Neural crest cell (in vitro differentiated cells): ENCODE measurements at regions not wholly inside any gene's neighbourhood (a gene's known extent, or its start where the extent isn't known, plus 50 kb on each side); places are given as distances from the start of the nearest gene placed in this dataset.

Experiments
- DNase-seq: peaks from one replicate; pipeline ENCODE4 v3.0.0; 2021; ENCODE audit warnings: low read depth, mixed read lengths, low spot score
- H3K27ac Mint-ChIP-seq: one replicate; pipeline ENCODE4 v1.8.0; 2021; ENCODE audit warnings: mild to moderate bottlenecking, mixed read lengths; ENCODE audit not compliant: unreplicated experiment
- H3K27me3 Mint-ChIP-seq: 2 replicates; pipeline ENCODE4 v1.8.0; 2021; ENCODE audit warnings: low read depth, mild to moderate bottlenecking, mixed read lengths
- H3K36me3 Mint-ChIP-seq: 2 replicates; pipeline ENCODE4 v1.8.0; 2021; ENCODE audit warnings: low read depth, mild to moderate bottlenecking, mixed read lengths
- H3K4me1 Mint-ChIP-seq: 2 replicates; pipeline ENCODE4 v1.8.0; 2021; ENCODE audit warnings: mixed read lengths
- H3K4me3 Mint-ChIP-seq: one replicate; pipeline ENCODE4 v1.8.0; 2021; ENCODE audit warnings: mild to moderate bottlenecking, mixed read lengths
- H3K9me3 Mint-ChIP-seq: 2 replicates; pipeline ENCODE4 v1.8.0; 2021; ENCODE audit warnings: mixed read lengths
- TF ChIP-seq, protein P1 (sequence below): fragments of 200-600 bp; sonication (generic); conservative IDR thresholded peaks from 2 replicates; pipeline ENCODE4 v1.5.0; 2021; ENCODE audit warnings: antibody characterized with exemption, mild to moderate bottlenecking

- Mint-ChIP-seq H3K4me1 (no peaks in the 10 kb centered on the region), H3K27me3 (no peaks in the 10 kb centered on the region), H3K9me3 (no peaks in the 10 kb centered on the region), H3K27ac (no peak overlapping the region), H3K36me3 (no peaks in the 10 kb centered on the region), H3K4me3 (no peak overlapping the region)
- TF ChIP-seq, protein P1, sequence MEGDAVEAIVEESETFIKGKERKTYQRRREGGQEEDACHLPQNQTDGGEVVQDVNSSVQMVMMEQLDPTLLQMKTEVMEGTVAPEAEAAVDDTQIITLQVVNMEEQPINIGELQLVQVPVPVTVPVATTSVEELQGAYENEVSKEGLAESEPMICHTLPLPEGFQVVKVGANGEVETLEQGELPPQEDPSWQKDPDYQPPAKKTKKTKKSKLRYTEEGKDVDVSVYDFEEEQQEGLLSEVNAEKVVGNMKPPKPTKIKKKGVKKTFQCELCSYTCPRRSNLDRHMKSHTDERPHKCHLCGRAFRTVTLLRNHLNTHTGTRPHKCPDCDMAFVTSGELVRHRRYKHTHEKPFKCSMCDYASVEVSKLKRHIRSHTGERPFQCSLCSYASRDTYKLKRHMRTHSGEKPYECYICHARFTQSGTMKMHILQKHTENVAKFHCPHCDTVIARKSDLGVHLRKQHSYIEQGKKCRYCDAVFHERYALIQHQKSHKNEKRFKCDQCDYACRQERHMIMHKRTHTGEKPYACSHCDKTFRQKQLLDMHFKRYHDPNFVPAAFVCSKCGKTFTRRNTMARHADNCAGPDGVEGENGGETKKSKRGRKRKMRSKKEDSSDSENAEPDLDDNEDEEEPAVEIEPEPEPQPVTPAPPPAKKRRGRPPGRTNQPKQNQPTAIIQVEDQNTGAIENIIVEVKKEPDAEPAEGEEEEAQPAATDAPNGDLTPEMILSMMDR: no peak
- no peak for DNase-seq
Measured at GRCh38 chr5:14071433-14071832, 71.7 kb upstream of the TRIO start.

DNA sequence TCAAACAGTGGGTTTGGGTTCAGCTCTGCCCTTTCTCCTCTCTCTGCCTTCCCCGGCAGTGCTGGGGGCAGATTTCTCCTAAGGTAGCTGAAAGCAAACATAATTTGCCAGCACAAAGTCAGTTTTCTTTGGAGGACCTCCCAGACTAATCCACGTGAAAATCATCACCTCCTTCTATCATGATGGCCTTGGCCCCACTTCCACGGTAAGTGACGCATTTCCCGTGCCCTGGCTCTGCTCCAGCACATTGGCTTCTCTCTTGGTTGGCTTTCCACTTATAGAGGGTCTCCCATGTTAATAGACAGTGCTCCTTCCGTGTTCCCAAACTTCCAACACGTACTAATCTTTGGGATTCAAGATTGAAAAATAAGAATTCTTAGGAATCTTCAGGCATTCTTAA lies 74.1 kb upstream of the TRIO start:
- DNase-seq: no peak
- no peaks in the 10 kb centered on the region for H3K9me3 Mint-ChIP-seq
- TF ChIP-seq, protein P1: no peak
- no peak overlapping the region for H3K27ac Mint-ChIP-seq
- H3K4me3 Mint-ChIP-seq: no peak overlapping the region
- no peaks in the 10 kb centered on the region for H3K36me3 Mint-ChIP-seq
- no peaks in the 10 kb centered on the region for H3K27me3 Mint-ChIP-seq
- H3K4me1 Mint-ChIP-seq: no peaks in the 10 kb centered on the region

DNA sequence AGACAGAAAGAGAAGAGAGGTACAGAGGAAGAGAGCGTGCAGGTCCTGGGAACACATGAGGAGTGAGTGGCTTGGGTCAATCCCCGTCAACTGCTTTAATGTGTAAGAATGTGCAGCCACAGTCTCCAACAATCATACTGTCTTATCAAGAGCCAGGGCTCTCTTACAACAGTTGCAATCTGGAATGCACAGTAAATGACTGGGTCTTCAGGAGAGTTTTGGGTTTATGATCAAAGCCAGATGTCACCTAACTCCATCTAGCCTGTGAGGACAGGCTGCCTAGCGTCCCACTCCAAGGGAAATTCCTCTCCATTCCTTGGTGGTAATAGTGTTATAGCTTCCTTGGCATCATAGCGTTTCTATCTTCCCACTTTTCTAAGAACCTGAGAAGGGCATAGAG lies 75.0 kb upstream of the TRIO start:
- no peaks in the 10 kb centered on the region for H3K36me3 Mint-ChIP-seq
- H3K4me3 Mint-ChIP-seq: no peak overlapping the region
- no peaks in the 10 kb centered on the region for H3K9me3 Mint-ChIP-seq
- H3K4me1 Mint-ChIP-seq: no peaks in the 10 kb centered on the region
- no peak for DNase-seq
- H3K27me3 Mint-ChIP-seq: no peaks in the 10 kb centered on the region
- TF ChIP-seq, protein P1: no peak
- H3K27ac Mint-ChIP-seq: no peak overlapping the region

DNA sequence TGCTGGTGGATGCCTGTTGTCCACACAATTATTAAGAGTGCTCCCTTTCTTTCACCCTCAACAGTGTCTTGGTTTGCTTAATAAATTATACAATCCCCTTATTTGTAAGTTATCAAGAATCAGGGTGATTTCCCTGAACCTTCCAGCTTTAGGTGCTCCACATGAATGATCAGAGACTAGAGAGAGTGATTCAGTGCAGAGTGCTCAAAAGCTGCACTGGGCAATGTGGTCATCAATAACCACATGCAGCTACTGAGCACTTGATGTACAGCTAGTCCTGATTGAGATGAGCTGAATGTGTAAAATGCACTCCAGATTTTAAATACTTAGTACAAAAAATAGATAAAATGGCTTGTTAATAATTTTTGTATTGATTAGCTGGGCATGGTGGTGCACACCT lies 76.8 kb upstream of the TRIO start:
- no peaks in the 10 kb centered on the region for H3K4me1 Mint-ChIP-seq
- H3K36me3 Mint-ChIP-seq: no peaks in the 10 kb centered on the region
- no peaks in the 10 kb centered on the region for H3K27me3 Mint-ChIP-seq
- DNase-seq: no peak
- H3K27ac Mint-ChIP-seq: no peak overlapping the region
- H3K4me3 Mint-ChIP-seq: no peak overlapping the region
- H3K9me3 Mint-ChIP-seq: no peaks in the 10 kb centered on the region
- TF ChIP-seq, protein P1: no peak

GRCh38 chr5:14064841-14065240 lies 78.3 kb upstream of the TRIO start:
- no peak for DNase-seq
- no peak overlapping the region for H3K27ac Mint-ChIP-seq
- no peaks in the 10 kb centered on the region for H3K27me3 Mint-ChIP-seq
- no peaks in the 10 kb centered on the region for H3K4me1 Mint-ChIP-seq
- H3K9me3 Mint-ChIP-seq: peaks cover 11% of the 10 kb centered on the region
- H3K4me3 Mint-ChIP-seq: no peak overlapping the region
- TF ChIP-seq, protein P1: no peak
- H3K36me3 Mint-ChIP-seq: no peaks in the 10 kb centered on the region

GRCh38 chr5:14063691-14064090 lies 79.5 kb upstream of the TRIO start:
- Mint-ChIP-seq H3K36me3 (no peaks in the 10 kb centered on the region), H3K27ac (no peak overlapping the region), H3K9me3 (peaks cover 11% of the 10 kb centered on the region), H3K4me3 (no peak overlapping the region), H3K4me1 (no peaks in the 10 kb centered on the region), H3K27me3 (no peaks in the 10 kb centered on the region)
- TF ChIP-seq, protein P1: no peak
- DNase-seq: no peak
